Panc1 (cell line): ENCODE measurements at regions not wholly inside any gene's neighbourhood (a gene's known extent, or its start where the extent isn't known, plus 50 kb on each side); places are given as distances from the start of the nearest gene placed in this dataset.

ENCODE experiments used
- ATAC-seq: fragments of 200-7000 bp; cut with Tn5 transposase; 2 replicates; pipeline ENCODE4 v1.9.1; 2020; ENCODE audit warnings: mild to moderate bottlenecking, moderate library complexity
- BruUV-seq: library from RNA; stranded (reverse); fragments of 400-500 nt; replicated peaks from 2 replicates; lab custom pipeline; 2021; lab: Mats Ljungman, UMichigan
- CTCF ChIA-PET: fragments of 300-600 bp; sonication (Branson Sonifier 250); formaldehyde crosslinking; loops from one replicate; lab custom pipeline; 2022; ENCODE audit warnings: antibody characterized with exemption; lab: Charles Lee
- POLR2A ChIA-PET: fragments of 300-600 bp; sonication (Branson Sonifier 250); formaldehyde crosslinking; loops from one replicate; lab custom pipeline; 2022; ENCODE audit warnings: antibody characterized with exemption; lab: Charles Lee
- DNase-seq: peaks from one replicate; pipeline ENCODE4 v3.0.0-alpha.2; 2010; ENCODE audit warnings: low read depth, low spot score
- H3K27ac ChIP-seq: 2 replicates; pipeline ENCODE4 v1.5.1; 2011; ENCODE audit warnings: mild to moderate bottlenecking, low read length, inconsistent platforms
- H3K27me3 ChIP-seq: fragments of 200-500 bp; sonication (Bioruptor generic); 2 replicates; pipeline ENCODE4 v1.6.0; 2014; ENCODE audit warnings: low read length, inconsistent platforms; ENCODE audit not compliant: control insufficient read depth, insufficient read depth
- H3K36me3 ChIP-seq: fragments of 200-500 bp; sonication (Bioruptor generic); 2 replicates; pipeline ENCODE4 v1.5.1; 2014; ENCODE audit warnings: inconsistent platforms, mild to moderate bottlenecking, low read length, moderate library complexity; ENCODE audit not compliant: control insufficient read depth, insufficient read depth
- H3K4me1 ChIP-seq: 2 replicates; pipeline ENCODE4 v1.5.1; 2011; ENCODE audit warnings: inconsistent platforms, mild to moderate bottlenecking, low read length, moderate library complexity; ENCODE audit not compliant: control insufficient read depth, insufficient read depth
- H3K4me3 ChIP-seq, 2 experiments: 2 replicates each; pipeline ENCODE4 v1.5.1; 2011 to 2012; ENCODE audit warnings: low read depth in 2 of 2, low read length in 2 of 2, mild to moderate bottlenecking in 2 of 2, inconsistent platforms in 1 of 2, moderate library complexity in 1 of 2
- H3K9me3 ChIP-seq: fragments of 200-500 bp; sonication (Bioruptor generic); 2 replicates; pipeline ENCODE4 v1.5.1; 2014; ENCODE audit warnings: low read depth, mild to moderate bottlenecking, inconsistent platforms, low read length, moderate library complexity; ENCODE audit not compliant: control insufficient read depth, insufficient read depth
- POLR2AphosphoS5 ChIP-seq: IDR thresholded peaks from 2 replicates; pipeline ENCODE4 v1.6.1; 2012; ENCODE audit warnings: mild to moderate bottlenecking, low read depth, low read length, moderate library complexity
- SIN3A ChIP-seq: IDR thresholded peaks from 2 replicates; pipeline ENCODE4 v1.6.1; 2012; ENCODE audit warnings: low read depth, mild to moderate bottlenecking, low read length, moderate library complexity, borderline replicate concordance; ENCODE audit not compliant: insufficient read depth
- TCF7L2 ChIP-seq: IDR thresholded peaks from 2 replicates; pipeline ENCODE4 v1.6.1; 2011; ENCODE audit warnings: mild to moderate bottlenecking, low read depth, low read length, inconsistent platforms
- in situ Hi-C: cut with HindIII; loops from 2 replicates; pipeline ENCODE4 v1.10.0; 2016; ENCODE audit warnings: low sequenced_read_pairs, low pct_unique_long_range_greater_than_20kb
- intact Hi-C: fragments of 100-400 bp; cut with micrococcal nuclease; formaldehyde crosslinking; loops from one replicate; pipeline ENCODE4 v1.10.0; 2022; ENCODE audit not compliant: unreplicated experiment
- TF ChIP-seq, protein P1 (sequence below): fragments of 450-650 bp; IDR thresholded peaks from 2 replicates; pipeline ENCODE4 v1.5.1; 2017; ENCODE audit warnings: mild to moderate bottlenecking
- TF ChIP-seq, protein P2 (sequence below), 2 experiments: IDR thresholded peaks; 2 replicates each; pipeline ENCODE4 v1.6.1; 2011 to 2012; ENCODE audit warnings: low read depth in 2 of 2, control low read depth in 1 of 2, low read length in 1 of 2, mild to moderate bottlenecking in 1 of 2, moderate library complexity in 1 of 2; ENCODE audit not compliant: insufficient read depth in 1 of 2

DNA sequence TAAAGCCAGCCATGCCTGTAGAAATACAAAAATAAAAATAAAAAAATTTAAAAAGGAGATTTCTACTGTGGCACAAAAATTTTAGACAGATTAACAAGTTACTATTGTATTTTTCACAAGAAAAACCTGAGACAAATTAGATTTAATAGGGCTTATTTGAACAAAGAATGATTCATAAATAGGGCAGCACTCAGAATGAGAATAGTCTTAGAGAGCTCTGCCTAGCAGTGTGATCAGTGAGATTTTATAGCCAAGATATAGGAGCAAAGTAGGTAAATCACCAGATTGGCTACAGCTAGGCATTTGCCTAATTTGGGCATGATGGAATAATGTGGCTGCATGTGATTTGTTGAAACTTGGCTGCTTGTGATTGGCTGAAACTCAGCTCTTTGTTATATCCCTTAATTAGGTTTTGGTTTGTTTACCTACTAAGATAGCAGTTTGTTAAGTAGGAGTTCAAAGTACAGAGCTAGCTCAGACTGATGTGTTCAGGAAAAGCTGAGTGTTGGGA, 279.7 kb upstream of the TMTC1 start:
- Histone ChIP-seq H3K4me1 (no peaks in the 10 kb centered on the region), H3K36me3 (no peaks in the 10 kb centered on the region), H3K27ac (no peak overlapping the region), H3K4me3 (no peak overlapping the region), H3K27me3 (no peaks in the 10 kb centered on the region), H3K9me3 (no peaks in the 10 kb centered on the region)
- no peak for DNase-seq
- BruUV-seq: no TSS peak
- ChIA-PET CTCF (no interaction called here), POLR2A (no interaction called here)
- intact Hi-C loops: no loop called here
- TF ChIP-seq, protein P1, sequence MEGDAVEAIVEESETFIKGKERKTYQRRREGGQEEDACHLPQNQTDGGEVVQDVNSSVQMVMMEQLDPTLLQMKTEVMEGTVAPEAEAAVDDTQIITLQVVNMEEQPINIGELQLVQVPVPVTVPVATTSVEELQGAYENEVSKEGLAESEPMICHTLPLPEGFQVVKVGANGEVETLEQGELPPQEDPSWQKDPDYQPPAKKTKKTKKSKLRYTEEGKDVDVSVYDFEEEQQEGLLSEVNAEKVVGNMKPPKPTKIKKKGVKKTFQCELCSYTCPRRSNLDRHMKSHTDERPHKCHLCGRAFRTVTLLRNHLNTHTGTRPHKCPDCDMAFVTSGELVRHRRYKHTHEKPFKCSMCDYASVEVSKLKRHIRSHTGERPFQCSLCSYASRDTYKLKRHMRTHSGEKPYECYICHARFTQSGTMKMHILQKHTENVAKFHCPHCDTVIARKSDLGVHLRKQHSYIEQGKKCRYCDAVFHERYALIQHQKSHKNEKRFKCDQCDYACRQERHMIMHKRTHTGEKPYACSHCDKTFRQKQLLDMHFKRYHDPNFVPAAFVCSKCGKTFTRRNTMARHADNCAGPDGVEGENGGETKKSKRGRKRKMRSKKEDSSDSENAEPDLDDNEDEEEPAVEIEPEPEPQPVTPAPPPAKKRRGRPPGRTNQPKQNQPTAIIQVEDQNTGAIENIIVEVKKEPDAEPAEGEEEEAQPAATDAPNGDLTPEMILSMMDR: no peak
- TF ChIP-seq POLR2AphosphoS5 (no peak), SIN3A (no peak), TCF7L2 (no peak)
- TF ChIP-seq, protein P2, sequence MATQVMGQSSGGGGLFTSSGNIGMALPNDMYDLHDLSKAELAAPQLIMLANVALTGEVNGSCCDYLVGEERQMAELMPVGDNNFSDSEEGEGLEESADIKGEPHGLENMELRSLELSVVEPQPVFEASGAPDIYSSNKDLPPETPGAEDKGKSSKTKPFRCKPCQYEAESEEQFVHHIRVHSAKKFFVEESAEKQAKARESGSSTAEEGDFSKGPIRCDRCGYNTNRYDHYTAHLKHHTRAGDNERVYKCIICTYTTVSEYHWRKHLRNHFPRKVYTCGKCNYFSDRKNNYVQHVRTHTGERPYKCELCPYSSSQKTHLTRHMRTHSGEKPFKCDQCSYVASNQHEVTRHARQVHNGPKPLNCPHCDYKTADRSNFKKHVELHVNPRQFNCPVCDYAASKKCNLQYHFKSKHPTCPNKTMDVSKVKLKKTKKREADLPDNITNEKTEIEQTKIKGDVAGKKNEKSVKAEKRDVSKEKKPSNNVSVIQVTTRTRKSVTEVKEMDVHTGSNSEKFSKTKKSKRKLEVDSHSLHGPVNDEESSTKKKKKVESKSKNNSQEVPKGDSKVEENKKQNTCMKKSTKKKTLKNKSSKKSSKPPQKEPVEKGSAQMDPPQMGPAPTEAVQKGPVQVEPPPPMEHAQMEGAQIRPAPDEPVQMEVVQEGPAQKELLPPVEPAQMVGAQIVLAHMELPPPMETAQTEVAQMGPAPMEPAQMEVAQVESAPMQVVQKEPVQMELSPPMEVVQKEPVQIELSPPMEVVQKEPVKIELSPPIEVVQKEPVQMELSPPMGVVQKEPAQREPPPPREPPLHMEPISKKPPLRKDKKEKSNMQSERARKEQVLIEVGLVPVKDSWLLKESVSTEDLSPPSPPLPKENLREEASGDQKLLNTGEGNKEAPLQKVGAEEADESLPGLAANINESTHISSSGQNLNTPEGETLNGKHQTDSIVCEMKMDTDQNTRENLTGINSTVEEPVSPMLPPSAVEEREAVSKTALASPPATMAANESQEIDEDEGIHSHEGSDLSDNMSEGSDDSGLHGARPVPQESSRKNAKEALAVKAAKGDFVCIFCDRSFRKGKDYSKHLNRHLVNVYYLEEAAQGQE (IDR thresholded peaks at IDR 0.05; ENCODE audit: insufficient read depth in 1 of 2, low read depth in 2 of 2, low read length in 1 of 2): no peak
- no peak for ATAC-seq
- in situ Hi-C loops: no loop called here

DNA sequence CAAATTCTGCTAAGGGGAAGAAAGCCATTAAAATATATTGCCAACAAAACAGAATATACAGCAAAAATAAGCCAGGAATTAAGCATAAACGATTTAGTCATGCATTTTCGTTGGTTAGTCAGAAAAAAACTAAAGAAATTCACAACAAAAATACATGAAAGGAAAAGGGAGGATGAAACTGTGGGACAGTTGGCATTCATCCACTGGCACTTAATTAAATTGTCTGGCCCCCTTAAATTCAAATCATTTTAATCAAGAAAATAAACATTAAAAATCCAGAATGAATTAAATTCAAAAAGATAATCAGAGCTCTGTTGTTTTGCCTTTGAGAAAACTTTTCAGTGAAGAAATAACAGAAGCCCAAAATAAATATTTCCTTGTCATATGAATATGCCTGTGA, 264.6 kb upstream of the TMTC1 start:
- H3K4me1 ChIP-seq: no peaks in the 10 kb centered on the region
- H3K27ac ChIP-seq: no peak overlapping the region
- no TSS peak for BruUV-seq
- intact Hi-C loops (no loop called here), in situ Hi-C loops (no loop called here)
- no peaks in the 10 kb centered on the region for H3K36me3 ChIP-seq
- ChIA-PET CTCF (no interaction called here), POLR2A (interaction anchor here (0.5 kb wide), 1 partner anchor 137 kb away, joined by 3 read pairs; no protein-coding TSS in a partner anchor)
- TF ChIP-seq, protein P2 (IDR thresholded peaks at IDR 0.05; ENCODE audit: insufficient read depth in 1 of 2, low read depth in 2 of 2, low read length in 1 of 2): no peak
- no peak for TF ChIP-seq SIN3A
- TF ChIP-seq, protein P1: no peak
- no peak for TF ChIP-seq POLR2AphosphoS5
- TF ChIP-seq TCF7L2: no peak
- ATAC-seq (no peak), DNase-seq (no peak)
- no peaks in the 10 kb centered on the region for H3K27me3 ChIP-seq
- no peaks in the 10 kb centered on the region for H3K9me3 ChIP-seq
- no peak overlapping the region for H3K4me3 ChIP-seq
